Liver (tissue), 8 donors: ENCODE measurements at regions not wholly inside any gene's neighbourhood (a gene's known extent, or its start where the extent isn't known, plus 50 kb on each side); places are given as distances from the start of the nearest gene placed in this dataset.
"Not testable (repeated sequence)": the region's sequence is repeated elsewhere in the genome, so short reads cannot be mapped to it uniquely, and the experiment has no call there.

Experiments used
- DNase-seq: peaks from one replicate; pipeline ENCODE4 v3.0.0-alpha.2; 2017; ENCODE audit warnings: low spot score
- H3K27ac ChIP-seq, 2 donors: one replicate each; pipeline ENCODE4 v1.7.0; 2013; ENCODE audit warnings: inconsistent platforms in 2 of 2, low read length in 2 of 2, control low read depth in 1 of 2, low read depth in 1 of 2, mild to moderate bottlenecking in 1 of 2
- H3K27me3 ChIP-seq, 4 donors: one replicate each; pipeline versions ENCODE4 v1.6.1 to v1.7.0; 2013; ENCODE audit warnings: low read length in 3 of 4, inconsistent platforms in 1 of 4, mild to moderate bottlenecking in 1 of 4, moderate library complexity in 1 of 4; ENCODE audit not compliant: control insufficient read depth in 4 of 4, insufficient read depth in 4 of 4
- H3K36me3 ChIP-seq, 4 donors: one replicate each; pipeline versions ENCODE4 v1.6.1 to v1.7.0; 2013; ENCODE audit warnings: low read length in 3 of 4, mild to moderate bottlenecking in 3 of 4, low read depth in 1 of 4, moderate library complexity in 1 of 4; ENCODE audit not compliant: control insufficient read depth in 4 of 4, insufficient read depth in 3 of 4
- H3K4me1 ChIP-seq, 4 donors: one replicate each; pipeline versions ENCODE4 v1.6.1 to v1.7.0; 2013; ENCODE audit warnings: low read length in 3 of 4, mild to moderate bottlenecking in 3 of 4, moderate library complexity in 1 of 4; ENCODE audit not compliant: control insufficient read depth in 4 of 4, insufficient read depth in 4 of 4
- H3K4me3 ChIP-seq, 3 donors: one replicate each; pipeline versions ENCODE4 v1.6.1 to v1.7.0; 2013; ENCODE audit warnings: low read length in 3 of 3, control low read depth in 1 of 3, low read depth in 1 of 3, mild to moderate bottlenecking in 1 of 3
- H3K9ac ChIP-seq, 2 donors: one replicate each; pipeline ENCODE4 v1.7.0; 2013; ENCODE audit warnings: low read length in 2 of 2, mild to moderate bottlenecking in 2 of 2, moderate library complexity in 2 of 2, control low read depth in 1 of 2, low read depth in 1 of 2
- H3K9me3 ChIP-seq, 4 donors: one replicate each; pipeline versions ENCODE4 v1.6.1 to v1.7.0; 2013; ENCODE audit warnings: low read length in 3 of 4; ENCODE audit not compliant: control insufficient read depth in 4 of 4
- EGR1 ChIP-seq, 2 donors: IDR thresholded peaks; 2 replicates each; pipeline ENCODE4 v1.6.1; 2016 to 2018; ENCODE audit warnings: antibody characterized with exemption in 2 of 2, low read depth in 2 of 2
- FOXA1 ChIP-seq: IDR thresholded peaks from 2 replicates; pipeline ENCODE4 v1.6.1; 2016; ENCODE audit warnings: antibody characterized with exemption
- FOXA2 ChIP-seq: IDR thresholded peaks from 2 replicates; pipeline ENCODE4 v1.6.1; 2016; ENCODE audit warnings: antibody characterized with exemption
- GABPA ChIP-seq, 2 donors: IDR thresholded peaks in 1 of 2; conservative IDR thresholded peaks in 1 of 2; 2 replicates each; pipeline ENCODE4 v1.6.1; 2016; ENCODE audit warnings: antibody characterized with exemption in 2 of 2, mild to moderate bottlenecking in 1 of 2, moderate library complexity in 1 of 2
- HNF4A ChIP-seq, 2 donors: conservative IDR thresholded peaks; 2 replicates each; pipeline ENCODE4 v1.6.1; 2016; ENCODE audit warnings: antibody characterized with exemption in 2 of 2, mild to moderate bottlenecking in 2 of 2
- HNF4G ChIP-seq: IDR thresholded peaks from 2 replicates; pipeline ENCODE4 v1.6.1; 2016; ENCODE audit warnings: antibody characterized with exemption
- JUND ChIP-seq, 2 donors: IDR thresholded peaks; 2 replicates each; pipeline ENCODE4 v1.6.1; 2016; ENCODE audit warnings: antibody characterized with exemption in 2 of 2
- NR2F2 ChIP-seq: IDR thresholded peaks from 2 replicates; pipeline ENCODE4 v1.6.1; 2016; ENCODE audit warnings: antibody characterized with exemption
- RAD21 ChIP-seq, 2 donors: IDR thresholded peaks; 2 replicates each; pipeline ENCODE4 v1.6.1; 2016; ENCODE audit warnings: antibody characterized with exemption in 2 of 2, mild to moderate bottlenecking in 2 of 2
- RXRA ChIP-seq, 2 donors: IDR thresholded peaks; 2 replicates each; pipeline ENCODE4 v1.6.1; 2017 to 2018; ENCODE audit warnings: antibody characterized with exemption in 2 of 2, mild to moderate bottlenecking in 1 of 2
- SP1 ChIP-seq: IDR thresholded peaks from 2 replicates; pipeline ENCODE4 v1.6.1; 2018; ENCODE audit warnings: antibody characterized with exemption, mild to moderate bottlenecking
- TAF1 ChIP-seq: conservative IDR thresholded peaks from 2 replicates; pipeline ENCODE4 v1.6.1; 2016; ENCODE audit warnings: antibody characterized with exemption, mild to moderate bottlenecking
- YY1 ChIP-seq: IDR thresholded peaks from 2 replicates; pipeline ENCODE4 v1.6.1; 2016; ENCODE audit warnings: antibody characterized with exemption, mild to moderate bottlenecking
- WGBS: extraction: QIAGEN DNeasy Blood & Tissue Kit; methylation state at CpG from one replicate; pipeline ENCODE4 v1.1.7; 2013; 5-methylcytosine and 5-hydroxymethylcytosine counted together
- TF ChIP-seq, protein P1 (sequence below): IDR thresholded peaks from 2 replicates; pipeline ENCODE4 v1.6.1; 2016; ENCODE audit warnings: antibody characterized with exemption, mild to moderate bottlenecking
- TF ChIP-seq, protein P2 (sequence below): IDR thresholded peaks from 2 replicates; pipeline ENCODE4 v1.6.1; 2016; ENCODE audit warnings: antibody characterized with exemption
- TF ChIP-seq, protein P3 (sequence below): IDR thresholded peaks from 2 replicates; pipeline ENCODE4 v1.6.1; 2016; ENCODE audit warnings: antibody characterized with exemption
- TF ChIP-seq, protein P4 (sequence below): IDR thresholded peaks from 2 replicates; pipeline ENCODE4 v1.6.1; 2016; ENCODE audit warnings: antibody characterized with exemption
- TF ChIP-seq, protein P5 (sequence below): fragments of 150-350 bp; IDR thresholded peaks from 2 replicates; pipeline ENCODE4 v1.5.1; 2017; ENCODE audit warnings: improper control_type of control experiment, low read depth, low read length; ENCODE audit not compliant: missing input control
- donor health status: healthy.
- donor health status: healthy.
- donor health status: healthy.
- donor health status: healthy.
- donor health status: healthy.

GRCh38 chr4:18109676-18110075 is 88.1 kb upstream of the LCORL start:
- Histone ChIP-seq H3K9me3 (no peaks in the 10 kb centered on the region), H3K27me3 (no peaks in the 10 kb centered on the region), H3K4me1 (no peaks in the 10 kb centered on the region), H3K27ac (no peak overlapping the region), H3K9ac (no peak overlapping the region), H3K36me3 (no peaks in the 10 kb centered on the region), H3K4me3 (no peak overlapping the region)
- TF ChIP-seq, protein P1, sequence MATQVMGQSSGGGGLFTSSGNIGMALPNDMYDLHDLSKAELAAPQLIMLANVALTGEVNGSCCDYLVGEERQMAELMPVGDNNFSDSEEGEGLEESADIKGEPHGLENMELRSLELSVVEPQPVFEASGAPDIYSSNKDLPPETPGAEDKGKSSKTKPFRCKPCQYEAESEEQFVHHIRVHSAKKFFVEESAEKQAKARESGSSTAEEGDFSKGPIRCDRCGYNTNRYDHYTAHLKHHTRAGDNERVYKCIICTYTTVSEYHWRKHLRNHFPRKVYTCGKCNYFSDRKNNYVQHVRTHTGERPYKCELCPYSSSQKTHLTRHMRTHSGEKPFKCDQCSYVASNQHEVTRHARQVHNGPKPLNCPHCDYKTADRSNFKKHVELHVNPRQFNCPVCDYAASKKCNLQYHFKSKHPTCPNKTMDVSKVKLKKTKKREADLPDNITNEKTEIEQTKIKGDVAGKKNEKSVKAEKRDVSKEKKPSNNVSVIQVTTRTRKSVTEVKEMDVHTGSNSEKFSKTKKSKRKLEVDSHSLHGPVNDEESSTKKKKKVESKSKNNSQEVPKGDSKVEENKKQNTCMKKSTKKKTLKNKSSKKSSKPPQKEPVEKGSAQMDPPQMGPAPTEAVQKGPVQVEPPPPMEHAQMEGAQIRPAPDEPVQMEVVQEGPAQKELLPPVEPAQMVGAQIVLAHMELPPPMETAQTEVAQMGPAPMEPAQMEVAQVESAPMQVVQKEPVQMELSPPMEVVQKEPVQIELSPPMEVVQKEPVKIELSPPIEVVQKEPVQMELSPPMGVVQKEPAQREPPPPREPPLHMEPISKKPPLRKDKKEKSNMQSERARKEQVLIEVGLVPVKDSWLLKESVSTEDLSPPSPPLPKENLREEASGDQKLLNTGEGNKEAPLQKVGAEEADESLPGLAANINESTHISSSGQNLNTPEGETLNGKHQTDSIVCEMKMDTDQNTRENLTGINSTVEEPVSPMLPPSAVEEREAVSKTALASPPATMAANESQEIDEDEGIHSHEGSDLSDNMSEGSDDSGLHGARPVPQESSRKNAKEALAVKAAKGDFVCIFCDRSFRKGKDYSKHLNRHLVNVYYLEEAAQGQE = no peak
- TF ChIP-seq JUND (IDR thresholded peaks at IDR 0.05) = no peak
- TF ChIP-seq, protein P2, sequence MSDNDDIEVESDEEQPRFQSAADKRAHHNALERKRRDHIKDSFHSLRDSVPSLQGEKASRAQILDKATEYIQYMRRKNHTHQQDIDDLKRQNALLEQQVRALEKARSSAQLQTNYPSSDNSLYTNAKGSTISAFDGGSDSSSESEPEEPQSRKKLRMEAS = no peak
- no peak for TF ChIP-seq RAD21 (IDR thresholded peaks at IDR 0.05)
- no peak for TF ChIP-seq TAF1
- TF ChIP-seq RXRA (IDR thresholded peaks at IDR 0.05) = no peak
- TF ChIP-seq, protein P3, sequence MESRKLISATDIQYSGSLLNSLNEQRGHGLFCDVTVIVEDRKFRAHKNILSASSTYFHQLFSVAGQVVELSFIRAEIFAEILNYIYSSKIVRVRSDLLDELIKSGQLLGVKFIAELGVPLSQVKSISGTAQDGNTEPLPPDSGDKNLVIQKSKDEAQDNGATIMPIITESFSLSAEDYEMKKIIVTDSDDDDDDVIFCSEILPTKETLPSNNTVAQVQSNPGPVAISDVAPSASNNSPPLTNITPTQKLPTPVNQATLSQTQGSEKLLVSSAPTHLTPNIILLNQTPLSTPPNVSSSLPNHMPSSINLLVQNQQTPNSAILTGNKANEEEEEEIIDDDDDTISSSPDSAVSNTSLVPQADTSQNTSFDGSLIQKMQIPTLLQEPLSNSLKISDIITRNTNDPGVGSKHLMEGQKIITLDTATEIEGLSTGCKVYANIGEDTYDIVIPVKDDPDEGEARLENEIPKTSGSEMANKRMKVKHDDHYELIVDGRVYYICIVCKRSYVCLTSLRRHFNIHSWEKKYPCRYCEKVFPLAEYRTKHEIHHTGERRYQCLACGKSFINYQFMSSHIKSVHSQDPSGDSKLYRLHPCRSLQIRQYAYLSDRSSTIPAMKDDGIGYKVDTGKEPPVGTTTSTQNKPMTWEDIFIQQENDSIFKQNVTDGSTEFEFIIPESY = no peak
- TF ChIP-seq HNF4G = no peak
- no peak for TF ChIP-seq GABPA (IDR thresholded peaks at IDR 0.05 in 1 of 2, conservative IDR thresholded peaks at IDR 0.05 in 1 of 2)
- TF ChIP-seq, protein P4, sequence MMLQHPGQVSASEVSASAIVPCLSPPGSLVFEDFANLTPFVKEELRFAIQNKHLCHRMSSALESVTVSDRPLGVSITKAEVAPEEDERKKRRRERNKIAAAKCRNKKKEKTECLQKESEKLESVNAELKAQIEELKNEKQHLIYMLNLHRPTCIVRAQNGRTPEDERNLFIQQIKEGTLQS = no peak
- no peak for TF ChIP-seq SP1
- no peak for TF ChIP-seq EGR1 (IDR thresholded peaks at IDR 0.05; ENCODE audit: low read depth in 2 of 2)
- TF ChIP-seq HNF4A (conservative IDR thresholded peaks at IDR 0.05) = no peak
- no peak for TF ChIP-seq FOXA2
- TF ChIP-seq NR2F2 = no peak
- no peak for TF ChIP-seq YY1
- TF ChIP-seq FOXA1 = no peak
- TF ChIP-seq, protein P5, sequence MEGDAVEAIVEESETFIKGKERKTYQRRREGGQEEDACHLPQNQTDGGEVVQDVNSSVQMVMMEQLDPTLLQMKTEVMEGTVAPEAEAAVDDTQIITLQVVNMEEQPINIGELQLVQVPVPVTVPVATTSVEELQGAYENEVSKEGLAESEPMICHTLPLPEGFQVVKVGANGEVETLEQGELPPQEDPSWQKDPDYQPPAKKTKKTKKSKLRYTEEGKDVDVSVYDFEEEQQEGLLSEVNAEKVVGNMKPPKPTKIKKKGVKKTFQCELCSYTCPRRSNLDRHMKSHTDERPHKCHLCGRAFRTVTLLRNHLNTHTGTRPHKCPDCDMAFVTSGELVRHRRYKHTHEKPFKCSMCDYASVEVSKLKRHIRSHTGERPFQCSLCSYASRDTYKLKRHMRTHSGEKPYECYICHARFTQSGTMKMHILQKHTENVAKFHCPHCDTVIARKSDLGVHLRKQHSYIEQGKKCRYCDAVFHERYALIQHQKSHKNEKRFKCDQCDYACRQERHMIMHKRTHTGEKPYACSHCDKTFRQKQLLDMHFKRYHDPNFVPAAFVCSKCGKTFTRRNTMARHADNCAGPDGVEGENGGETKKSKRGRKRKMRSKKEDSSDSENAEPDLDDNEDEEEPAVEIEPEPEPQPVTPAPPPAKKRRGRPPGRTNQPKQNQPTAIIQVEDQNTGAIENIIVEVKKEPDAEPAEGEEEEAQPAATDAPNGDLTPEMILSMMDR = no peak
- WGBS = 59% methylated on average over 3 of the region's 3 CpGs
- no peak for DNase-seq

DNA sequence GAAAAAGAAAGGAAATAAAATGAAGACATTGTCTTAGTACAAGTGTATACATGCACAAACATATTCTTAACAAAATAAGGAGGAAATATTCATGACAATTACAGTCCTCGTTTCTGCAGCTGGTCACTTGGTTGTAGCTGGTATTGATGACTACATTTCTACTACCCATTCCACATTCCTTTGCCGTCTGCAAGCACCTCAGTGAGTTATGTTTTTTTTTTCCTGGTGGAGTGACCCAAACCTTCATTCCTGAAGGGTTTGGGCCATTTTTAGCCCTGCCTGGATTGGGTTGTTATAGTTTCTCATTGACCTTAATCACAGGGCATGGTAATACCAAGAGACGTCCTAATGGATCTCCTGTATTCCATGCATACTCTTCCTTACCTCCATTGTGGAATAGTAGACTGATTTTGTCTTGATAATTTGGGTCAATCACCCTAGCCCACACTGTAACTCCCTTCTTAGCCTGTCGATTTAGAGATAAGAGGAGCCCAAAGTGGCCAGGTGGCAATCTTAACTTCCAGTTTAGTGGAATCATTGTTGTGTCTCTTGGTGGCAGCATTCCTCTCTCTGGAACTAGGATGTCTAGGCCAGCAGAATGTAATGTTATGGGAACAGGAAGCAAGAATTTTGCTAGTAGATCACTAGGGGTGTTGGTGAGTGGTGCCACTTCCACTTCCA is 86.4 kb upstream of the LCORL start:
- not testable (repeated sequence) for H3K9ac ChIP-seq, H3K4me3 ChIP-seq, H3K36me3 ChIP-seq, H3K4me1 ChIP-seq, H3K27me3 ChIP-seq, H3K27ac ChIP-seq, H3K9me3 ChIP-seq, DNase-seq
- 70% methylated on average over 4 of the region's 4 CpGs for WGBS
